ENCODE measurements at regions not wholly inside any gene's neighbourhood (a gene's known extent, or its start where the extent isn't known, plus 50 kb on each side); places are given as distances from the start of the nearest gene placed in this dataset.

- no peak for DNase-seq (ENCODE audit: low read depth)
- H3K4me3 ChIP-seq (ENCODE audit: control insufficient read depth, low read depth, low read length), result no peak overlapping the region
- TF ChIP-seq CTCF (IDR thresholded peaks at IDR 0.05; ENCODE audit: control insufficient read depth, insufficient read depth, low read depth, low read length, missing control alignments), result no peak
Observed at GRCh38 chr20:43843965-43844660, 70.5 kb upstream of the TOX2 start.

- peak; percentile 66 for DNase-seq (ENCODE audit: low read depth)
- no peak for TF ChIP-seq CTCF (IDR thresholded peaks at IDR 0.05; ENCODE audit: control insufficient read depth, insufficient read depth, low read depth, low read length, missing control alignments)
- no peak overlapping the region for H3K4me3 ChIP-seq (ENCODE audit: control insufficient read depth, low read depth, low read length)
Observed at GRCh38 chr20:43843096-43843964, 71.3 kb upstream of the TOX2 start.

GRCh38 chr20:43842126-43843020 is 72.3 kb upstream of the TOX2 start:
- no peak for TF ChIP-seq CTCF (IDR thresholded peaks at IDR 0.05; ENCODE audit: control insufficient read depth, insufficient read depth, low read depth, low read length, missing control alignments)
- DNase-seq (ENCODE audit: low read depth), result no peak
- no peak overlapping the region for H3K4me3 ChIP-seq (ENCODE audit: control insufficient read depth, low read depth, low read length)

- peak; percentile 41 for TF ChIP-seq CTCF (IDR thresholded peaks at IDR 0.05; ENCODE audit: control insufficient read depth, insufficient read depth, low read depth, low read length, missing control alignments)
- DNase-seq (ENCODE audit: low read depth), result no peak
- H3K4me3 ChIP-seq (ENCODE audit: control insufficient read depth, low read depth, low read length), result no peak overlapping the region
Observed at GRCh38 chr20:43840382-43841070, 74.1 kb upstream of the TOX2 start.

- no peak overlapping the region for H3K4me3 ChIP-seq (ENCODE audit: control insufficient read depth, low read depth, low read length)
- no peak for TF ChIP-seq CTCF (IDR thresholded peaks at IDR 0.05; ENCODE audit: control insufficient read depth, insufficient read depth, low read depth, low read length, missing control alignments)
- no peak for DNase-seq (ENCODE audit: low read depth)
Observed at GRCh38 chr20:43839793-43840199, 74.9 kb upstream of the TOX2 start.

- no peak overlapping the region for H3K4me3 ChIP-seq (ENCODE audit: control insufficient read depth, low read depth, low read length)
- TF ChIP-seq CTCF (IDR thresholded peaks at IDR 0.05; ENCODE audit: control insufficient read depth, insufficient read depth, low read depth, low read length, missing control alignments), result no peak
- no peak for DNase-seq (ENCODE audit: low read depth)
Observed at GRCh38 chr20:43838703-43839060, 76.0 kb upstream of the TOX2 start.
